ENCODE measurements at regions not wholly inside any gene's neighbourhood (a gene's known extent, or its start where the extent isn't known, plus 50 kb on each side); places are given as distances from the start of the nearest gene placed in this dataset.

- Histone ChIP-seq H3K4me3 (no peak overlapping the region), H3K9me3 (peaks cover 0 to 8% (median 0%) of the 10 kb centered on the region in 11 donors), H3K27ac (no peak overlapping the region), H3K36me3 (no peaks in the 10 kb centered on the region), H3K4me1 (no peaks in the 10 kb centered on the region), H3K27me3 (no peaks in the 10 kb centered on the region)
- intact Hi-C loops (cut with DNase I), result no loop called here
- no peak for TF ChIP-seq CTCF (IDR thresholded peaks at IDR 0.05)
- WGBS, 2 donors, result 59 to 66% methylated on average over 5 of the region's 5 CpGs
- no peak for DNase-seq
- ATAC-seq, result no peak
Observed at GRCh38 chr3:3305084-3305483, 125.6 kb upstream of the CRBN start.

GRCh38 chr3:3303636-3304035, 124.1 kb upstream of the CRBN start:
- intact Hi-C loops (cut with DNase I), result no loop called here
- ATAC-seq (no peak), DNase-seq (no peak)
- 66 to 72% methylated on average over 4 of the region's 4 CpGs for WGBS, 2 donors
- no peaks in the 10 kb centered on the region for H3K36me3 ChIP-seq
- H3K27ac ChIP-seq, result no peak overlapping the region
- no peak for TF ChIP-seq CTCF (IDR thresholded peaks at IDR 0.05)
- H3K9me3 ChIP-seq, result peaks cover 0 to 7% (median 0%) of the 10 kb centered on the region in 11 donors
- H3K27me3 ChIP-seq, result no peaks in the 10 kb centered on the region
- no peaks in the 10 kb centered on the region for H3K4me1 ChIP-seq
- H3K4me3 ChIP-seq, result no peak overlapping the region

GRCh38 chr3:3302964-3303363, 123.5 kb upstream of the CRBN start:
- WGBS, 2 donors, result 21 to 25% methylated on average over 3 of the region's 3 CpGs
- Histone ChIP-seq H3K4me3 (no peak overlapping the region), H3K36me3 (no peaks in the 10 kb centered on the region), H3K27ac (no peak overlapping the region), H3K4me1 (no peaks in the 10 kb centered on the region), H3K9me3 (peaks cover 0 to under 1% (median 0%) of the 10 kb centered on the region in 11 donors), H3K27me3 (no peaks in the 10 kb centered on the region)
- intact Hi-C loops (cut with DNase I), result no loop called here
- DNase-seq (no peak), ATAC-seq (peak in 3 of 8 donors; percentile 68 to 87 (median 73))
- no peak for TF ChIP-seq CTCF (IDR thresholded peaks at IDR 0.05)

GRCh38 chr3:3301476-3301875, 122.0 kb upstream of the CRBN start:
- no peak for TF ChIP-seq CTCF (IDR thresholded peaks at IDR 0.05)
- H3K27me3 ChIP-seq, result no peaks in the 10 kb centered on the region
- no peaks in the 10 kb centered on the region for H3K36me3 ChIP-seq
- H3K9me3 ChIP-seq, result peaks cover 0 to 6% (median 0%) of the 10 kb centered on the region in 11 donors
- intact Hi-C loops (cut with DNase I), result no loop called here
- WGBS, 2 donors, result 50 to 57% methylated on average over 1 of the region's 1 CpG
- H3K4me3 ChIP-seq, result no peak overlapping the region
- no peak overlapping the region for H3K27ac ChIP-seq
- DNase-seq (no peak), ATAC-seq (no peak)
- H3K4me1 ChIP-seq, result no peaks in the 10 kb centered on the region
